ENCODE measurements at regions not wholly inside any gene's neighbourhood (a gene's known extent, or its start where the extent isn't known, plus 50 kb on each side); places are given as distances from the start of the nearest gene placed in this dataset.
"Not testable (repeated sequence)": the region's sequence is repeated elsewhere in the genome, so short reads cannot be mapped to it uniquely, and the experiment has no call there.

- H3K36me3 ChIP-seq, result no peaks in the 10 kb centered on the region
- H3K4me1 ChIP-seq, result no peaks in the 10 kb centered on the region
- H3K4me3 ChIP-seq, result no peak overlapping the region
- in situ Hi-C loops (cut with MboI; ENCODE audit: low pct_ligation_motif_present in 1 of 4, low pct_unique_long_range_greater_than_20kb in 1 of 4, low sequenced_read_pairs in 3 of 4) (loop anchor here (10.0 to 25.0 kb wide), 3 partner anchors 319 to 346 kb away; no protein-coding TSS in a partner anchor), intact Hi-C loops (cut with DNase I; ENCODE audit: low total_unique reads) (no loop called here)
- WGBS, 2 donors (ENCODE audit: low coverage in 1 of 2), result 81 to 83% methylated on average over 5 of the region's 5 CpGs
- H3K27ac ChIP-seq, result no peak overlapping the region
- TF ChIP-seq POLR2A (IDR thresholded peaks at IDR 0.05), result no peak
- no peak for TF ChIP-seq POLR2AphosphoS5 (IDR thresholded peaks at IDR 0.05)
- no peak for TF ChIP-seq EP300 (IDR thresholded peaks at IDR 0.05; ENCODE audit: low read depth)
- TF ChIP-seq, protein P1, sequence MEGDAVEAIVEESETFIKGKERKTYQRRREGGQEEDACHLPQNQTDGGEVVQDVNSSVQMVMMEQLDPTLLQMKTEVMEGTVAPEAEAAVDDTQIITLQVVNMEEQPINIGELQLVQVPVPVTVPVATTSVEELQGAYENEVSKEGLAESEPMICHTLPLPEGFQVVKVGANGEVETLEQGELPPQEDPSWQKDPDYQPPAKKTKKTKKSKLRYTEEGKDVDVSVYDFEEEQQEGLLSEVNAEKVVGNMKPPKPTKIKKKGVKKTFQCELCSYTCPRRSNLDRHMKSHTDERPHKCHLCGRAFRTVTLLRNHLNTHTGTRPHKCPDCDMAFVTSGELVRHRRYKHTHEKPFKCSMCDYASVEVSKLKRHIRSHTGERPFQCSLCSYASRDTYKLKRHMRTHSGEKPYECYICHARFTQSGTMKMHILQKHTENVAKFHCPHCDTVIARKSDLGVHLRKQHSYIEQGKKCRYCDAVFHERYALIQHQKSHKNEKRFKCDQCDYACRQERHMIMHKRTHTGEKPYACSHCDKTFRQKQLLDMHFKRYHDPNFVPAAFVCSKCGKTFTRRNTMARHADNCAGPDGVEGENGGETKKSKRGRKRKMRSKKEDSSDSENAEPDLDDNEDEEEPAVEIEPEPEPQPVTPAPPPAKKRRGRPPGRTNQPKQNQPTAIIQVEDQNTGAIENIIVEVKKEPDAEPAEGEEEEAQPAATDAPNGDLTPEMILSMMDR (IDR thresholded peaks at IDR 0.05), result no peak
- no peak for DNase-seq
- no peaks in the 10 kb centered on the region for H3K27me3 ChIP-seq
- H3K9me3 ChIP-seq, result no peaks in the 10 kb centered on the region
These were observed 76.5 kb upstream of the SMARCAD1 start for GRCh38 chr4:94131212-94131611.

DNA sequence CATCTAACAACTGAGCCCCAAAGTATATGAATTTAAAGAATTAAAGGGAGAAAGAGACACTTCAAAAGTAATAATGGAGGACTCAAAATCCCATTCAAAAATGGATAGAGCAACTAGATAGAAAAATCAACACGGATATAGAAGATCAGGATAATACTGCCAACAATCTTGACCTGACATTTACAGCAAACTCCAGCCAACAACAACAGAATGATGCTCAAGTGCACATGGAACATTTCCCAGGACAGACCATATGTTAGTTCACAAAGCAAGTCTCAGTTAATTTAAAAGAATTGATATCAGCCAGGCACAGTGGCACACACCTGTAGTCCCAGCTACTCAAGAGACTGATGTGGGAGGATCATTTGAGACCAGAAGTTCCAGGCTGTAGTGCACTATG lies 72.0 kb upstream of the SMARCAD1 start:
- H3K4me1 ChIP-seq, result no peaks in the 10 kb centered on the region

DNA sequence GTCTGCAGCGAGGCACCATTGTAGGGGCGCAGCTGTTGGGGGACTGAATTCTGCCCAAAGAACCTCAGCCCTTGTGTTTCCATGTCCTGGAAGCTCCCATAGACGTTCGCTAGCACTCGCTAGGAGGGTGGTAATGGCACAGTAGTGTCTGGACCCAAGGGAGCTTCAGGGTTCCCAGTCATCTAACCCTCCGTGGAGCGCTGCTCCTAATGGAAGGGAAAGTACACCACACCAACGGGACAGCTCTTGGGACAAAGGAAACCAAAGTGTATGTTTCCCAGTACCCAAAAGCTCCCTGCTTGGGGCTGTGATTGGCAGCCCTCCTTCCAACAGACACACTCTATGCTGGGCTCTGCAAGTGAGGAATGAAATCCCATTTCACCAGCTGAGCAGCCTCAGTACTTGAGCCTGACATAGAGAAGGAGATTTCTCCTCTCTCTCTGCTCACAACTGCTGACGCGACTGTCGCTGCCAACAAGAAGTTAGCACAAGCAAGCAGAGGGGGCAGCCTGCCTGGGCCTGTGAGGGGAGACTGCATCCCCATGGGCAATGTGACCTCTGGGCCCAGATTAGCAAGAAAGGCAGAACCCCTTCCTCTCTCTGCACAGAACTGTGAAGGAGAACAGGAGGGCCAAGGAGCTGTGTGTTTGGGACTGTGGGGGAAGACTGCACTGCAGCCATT lies 67.6 kb upstream of the SMARCAD1 start:
- intact Hi-C loops (cut with DNase I; ENCODE audit: low total_unique reads) (no loop called here), in situ Hi-C loops (cut with MboI; ENCODE audit: low pct_ligation_motif_present in 1 of 4, low pct_unique_long_range_greater_than_20kb in 1 of 4, low sequenced_read_pairs in 3 of 4) (loop anchor here (10.0 to 25.0 kb wide), 3 partner anchors 328 to 355 kb away; no protein-coding TSS in a partner anchor)
- H3K27me3 ChIP-seq, result no peaks in the 10 kb centered on the region
- H3K4me3 ChIP-seq, result no peak overlapping the region
- DNase-seq, result no peak
- no peaks in the 10 kb centered on the region for H3K4me1 ChIP-seq
- H3K36me3 ChIP-seq, result no peaks in the 10 kb centered on the region
- H3K9me3 ChIP-seq, result no peaks in the 10 kb centered on the region
- H3K27ac ChIP-seq, result no peak overlapping the region
- TF ChIP-seq POLR2A (IDR thresholded peaks at IDR 0.05) (no peak), EP300 (IDR thresholded peaks at IDR 0.05; ENCODE audit: low read depth) (no peak), POLR2AphosphoS5 (IDR thresholded peaks at IDR 0.05) (no peak)
- TF ChIP-seq, protein P1 (IDR thresholded peaks at IDR 0.05), result no peak
- 90 to 97% methylated on average over 2 to 8 of the region's 11 CpGs for WGBS, 2 donors (ENCODE audit: low coverage in 1 of 2)

More for the DNA sequence above, 72.0 kb upstream of the SMARCAD1 start:
- Histone ChIP-seq H3K9me3 (no peaks in the 10 kb centered on the region), H3K27me3 (no peaks in the 10 kb centered on the region), H3K27ac (no peak overlapping the region), H3K4me3 (no peak overlapping the region), H3K36me3 (no peaks in the 10 kb centered on the region)
- no peak for DNase-seq
- TF ChIP-seq POLR2AphosphoS5 (IDR thresholded peaks at IDR 0.05), result no peak
- TF ChIP-seq, protein P1 (IDR thresholded peaks at IDR 0.05), result no peak
- TF ChIP-seq EP300 (IDR thresholded peaks at IDR 0.05; ENCODE audit: low read depth), result no peak
- no peak for TF ChIP-seq POLR2A (IDR thresholded peaks at IDR 0.05)
- intact Hi-C loops (cut with DNase I; ENCODE audit: low total_unique reads) (no loop called here), in situ Hi-C loops (cut with MboI; ENCODE audit: low pct_ligation_motif_present in 1 of 4, low pct_unique_long_range_greater_than_20kb in 1 of 4, low sequenced_read_pairs in 3 of 4) (loop anchor here (10.0 to 25.0 kb wide), 3 partner anchors 323 to 351 kb away; no protein-coding TSS in a partner anchor)
- WGBS, 2 donors (ENCODE audit: low coverage in 1 of 2), result 77 to 88% methylated on average over 1 of the region's 1 CpG

- no peak for TF ChIP-seq POLR2AphosphoS5 (IDR thresholded peaks at IDR 0.05)
- TF ChIP-seq POLR2A (IDR thresholded peaks at IDR 0.05), result no peak
- no peak for TF ChIP-seq EP300 (IDR thresholded peaks at IDR 0.05; ENCODE audit: low read depth)
- TF ChIP-seq, protein P1 (IDR thresholded peaks at IDR 0.05), result no peak
- Histone ChIP-seq H3K27ac (no peak overlapping the region), H3K27me3 (no peaks in the 10 kb centered on the region), H3K9me3 (no peaks in the 10 kb centered on the region), H3K4me1 (no peaks in the 10 kb centered on the region), H3K36me3 (no peaks in the 10 kb centered on the region), H3K4me3 (no peak overlapping the region)
- intact Hi-C loops (cut with DNase I; ENCODE audit: low total_unique reads), result no loop called here
- in situ Hi-C loops (cut with MboI; ENCODE audit: low pct_ligation_motif_present in 1 of 4, low pct_unique_long_range_greater_than_20kb in 1 of 4, low sequenced_read_pairs in 3 of 4), result loop anchor here in 2 of 4 donors (25.0 kb wide), 2 partner anchors 329 to 354 kb away; no protein-coding TSS in a partner anchor
- DNase-seq, result no peak
- 72 to 83% methylated on average over 1 to 2 of the region's 2 CpGs for WGBS, 2 donors (ENCODE audit: low coverage in 1 of 2)
These were observed 66.7 kb upstream of the SMARCAD1 start for GRCh38 chr4:94141001-94141400.

- DNase-seq, result peak; percentile 87
- H3K27ac ChIP-seq; H3K4me1 ChIP-seq; H3K27me3 ChIP-seq; H3K36me3 ChIP-seq; intact Hi-C loops (cut with DNase I; ENCODE audit: low total_unique reads); H3K9me3 ChIP-seq: not testable (repeated sequence)
- in situ Hi-C loops (cut with MboI; ENCODE audit: low pct_ligation_motif_present in 1 of 4, low pct_unique_long_range_greater_than_20kb in 1 of 4, low sequenced_read_pairs in 3 of 4), result loop anchor here in 2 of 4 donors (25.0 kb wide), 2 partner anchors 336 to 361 kb away; no protein-coding TSS in a partner anchor
- WGBS, 2 donors (ENCODE audit: low coverage in 1 of 2), result 32% methylated on average over 7 of the region's 9 CpGs; no CpG with 5 or more reads in 1 of the 2 donors
- peak overlapping the region in 1 of 4 donors; percentile 30 for H3K4me3 ChIP-seq
These were observed 59.6 kb upstream of the SMARCAD1 start for GRCh38 chr4:94148052-94148451.

Data from transverse colon (tissue), 4 donors.